ENCODE measurements at regions not wholly inside any gene's neighbourhood (a gene's known extent, or its start where the extent isn't known, plus 50 kb on each side); places are given as distances from the start of the nearest gene placed in this dataset.
"Not testable (repeated sequence)": the region's sequence is repeated elsewhere in the genome, so short reads cannot be mapped to it uniquely, and the experiment has no call there.

DNA sequence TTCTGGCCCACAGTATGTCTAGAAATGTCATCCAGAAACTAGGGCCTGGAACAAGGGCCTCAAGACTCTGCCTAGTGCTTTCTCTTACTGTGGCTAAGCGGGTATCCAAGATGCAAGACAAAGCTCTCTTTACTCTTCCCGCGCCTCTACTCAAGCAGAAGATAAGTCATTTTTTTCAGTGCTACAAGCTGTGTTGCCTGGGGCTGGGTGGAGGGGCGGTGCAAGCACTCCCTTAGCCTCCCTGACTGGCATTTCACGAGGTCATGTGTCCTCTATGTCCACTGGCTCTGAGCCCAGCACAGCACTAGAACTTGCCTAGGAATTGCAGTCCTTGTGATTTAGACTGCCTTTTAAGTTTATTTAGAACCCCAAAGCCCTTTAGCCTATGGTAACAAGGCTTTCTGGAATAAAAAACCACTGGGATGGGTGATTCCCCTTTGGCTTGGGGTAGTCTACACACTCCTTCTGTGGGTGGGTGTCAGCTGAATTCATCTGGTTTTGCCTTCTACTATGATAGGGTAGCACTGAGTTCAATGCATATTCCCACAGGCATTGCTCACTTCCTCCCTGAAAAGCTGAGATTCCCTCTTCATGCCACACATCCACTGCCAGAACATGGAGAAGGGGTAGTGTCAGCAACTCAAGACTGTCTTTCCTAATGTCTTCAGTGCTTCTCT is 371.8 kb upstream of the KCND2 start:
- no peak for ATAC-seq

DNA sequence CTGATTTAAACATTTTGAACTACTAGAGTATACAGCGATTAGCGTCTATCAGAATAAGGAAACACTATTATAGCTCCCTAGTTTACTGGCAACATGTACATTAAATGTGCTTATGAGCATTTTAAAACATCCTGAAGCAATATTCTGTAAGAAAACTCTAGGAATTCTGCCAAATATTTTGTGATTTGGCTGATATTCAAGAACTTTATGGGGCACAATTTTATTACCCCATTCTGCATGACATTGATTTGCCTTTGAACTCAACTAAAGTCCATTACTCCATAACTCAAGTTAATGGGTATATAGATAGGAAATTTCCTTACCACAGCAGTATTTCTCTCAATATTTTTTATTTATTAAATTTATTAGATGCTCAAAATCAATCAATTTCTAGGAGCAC is 369.9 kb upstream of the KCND2 start:
- no peak for ATAC-seq

- no peak for ATAC-seq
Observed at GRCh38 chr7:119905495-119905894, 367.5 kb upstream of the KCND2 start.

DNA sequence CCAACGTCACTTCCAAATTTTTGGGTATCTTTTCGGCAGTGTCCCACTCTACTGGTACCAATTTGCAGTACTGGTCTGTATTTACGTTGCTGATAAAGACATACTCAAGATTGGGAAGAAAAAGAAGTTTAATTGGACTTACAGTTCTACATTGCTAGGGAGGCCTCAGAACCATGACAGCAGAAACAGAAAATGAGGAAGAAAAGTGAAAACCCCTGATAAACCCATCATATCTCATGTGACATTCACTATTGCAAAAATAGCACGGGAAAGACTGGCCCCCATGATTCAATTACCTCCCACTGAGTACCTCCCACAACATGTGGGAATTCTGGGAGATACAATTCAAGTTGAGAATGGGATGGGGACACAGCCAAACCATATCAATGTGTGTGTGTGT is 364.0 kb upstream of the KCND2 start:
- no peak for ATAC-seq

DNA sequence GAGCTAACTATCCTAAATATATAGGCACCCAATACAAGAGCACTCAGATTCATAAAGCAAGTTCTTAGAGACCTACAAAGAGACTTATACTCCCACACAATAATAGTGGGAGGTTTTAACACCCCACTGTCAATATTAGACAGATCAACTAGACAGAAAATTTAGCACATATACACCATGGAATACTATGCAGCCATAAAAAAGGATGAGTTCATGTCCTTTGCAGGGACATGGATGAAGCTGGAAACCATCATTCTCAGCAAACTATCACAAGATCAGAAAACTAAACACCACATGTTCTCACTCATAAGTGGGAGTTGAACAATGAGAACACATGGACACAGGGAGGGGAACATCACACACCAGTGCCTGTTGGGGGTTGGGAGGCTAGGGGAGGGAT is 358.9 kb upstream of the KCND2 start:
- not testable (repeated sequence) for ATAC-seq

DNA sequence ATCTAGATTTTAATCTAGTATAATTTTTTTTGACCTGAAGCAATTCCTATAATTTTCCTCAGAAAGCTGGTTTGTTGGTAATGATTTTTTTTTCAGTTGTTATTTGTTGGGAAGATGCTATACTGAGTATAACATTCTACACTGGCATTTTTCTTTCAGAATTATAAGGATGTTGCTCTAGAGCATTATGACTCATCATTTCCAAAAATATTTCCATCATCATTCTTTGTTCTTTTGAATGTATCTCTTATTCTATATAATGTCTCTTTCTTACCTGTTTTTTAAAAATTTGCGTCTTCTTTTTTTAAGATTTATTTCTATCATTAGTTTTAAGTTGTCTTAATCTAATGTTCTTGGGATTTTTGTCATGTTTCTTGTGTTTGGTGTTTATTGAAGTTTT is 356.5 kb upstream of the KCND2 start:
- ATAC-seq = no peak

- ATAC-seq = no peak
Observed at GRCh38 chr7:119918185-119918584, 354.8 kb upstream of the KCND2 start.

- ATAC-seq = no peak
Observed at GRCh38 chr7:119919986-119920385, 353.0 kb upstream of the KCND2 start.

- ATAC-seq = no peak
Observed at GRCh38 chr7:119925581-119926289, 347.2 kb upstream of the KCND2 start.

DNA sequence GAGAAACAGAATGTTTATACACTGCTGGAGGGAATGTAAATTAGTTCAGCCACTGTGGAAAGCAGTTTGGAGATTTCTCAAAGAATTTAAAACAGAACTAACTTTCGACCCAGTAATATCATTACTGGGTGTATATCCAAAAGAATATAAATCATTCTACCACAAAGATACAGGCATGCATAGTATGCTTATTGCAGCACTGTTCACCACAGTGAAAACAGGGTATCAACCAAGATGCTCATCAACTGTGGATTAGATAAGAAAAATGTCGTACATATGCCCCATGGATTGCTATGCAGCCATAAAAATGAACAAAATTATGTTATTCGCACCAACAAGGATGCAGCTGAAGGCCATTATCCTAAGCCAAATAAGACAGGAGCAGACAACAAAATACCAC is 343.1 kb upstream of the KCND2 start:
- ATAC-seq = no peak

DNA sequence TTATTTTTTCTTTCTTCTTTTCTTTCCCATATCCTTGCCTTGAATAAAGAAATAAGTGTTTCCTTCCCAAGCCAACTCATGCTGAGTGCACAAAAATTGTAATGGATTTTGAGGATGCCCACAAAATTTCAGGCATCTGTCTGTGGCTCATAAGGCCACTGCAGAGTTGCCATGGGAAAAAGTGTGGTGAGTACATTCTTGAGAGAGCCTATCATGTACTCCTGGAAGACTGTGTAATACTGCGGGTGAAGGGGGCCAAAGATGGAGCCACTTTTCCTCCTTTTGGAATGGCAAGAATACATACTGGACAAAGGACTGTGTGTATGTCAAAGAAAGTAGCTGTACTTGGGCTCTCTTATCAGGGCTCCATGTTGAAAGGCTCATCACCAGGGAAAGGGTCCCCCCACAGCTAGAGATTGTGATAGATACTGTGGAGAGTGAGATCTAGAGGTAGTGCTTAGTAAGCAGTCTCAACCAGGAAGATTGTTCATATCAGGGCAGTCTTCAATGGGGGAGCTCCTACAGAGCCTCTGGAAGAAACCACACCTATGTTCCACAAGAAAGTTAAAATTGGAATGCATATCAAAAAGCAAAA is 341.6 kb upstream of the KCND2 start:
- ATAC-seq = no peak

DNA sequence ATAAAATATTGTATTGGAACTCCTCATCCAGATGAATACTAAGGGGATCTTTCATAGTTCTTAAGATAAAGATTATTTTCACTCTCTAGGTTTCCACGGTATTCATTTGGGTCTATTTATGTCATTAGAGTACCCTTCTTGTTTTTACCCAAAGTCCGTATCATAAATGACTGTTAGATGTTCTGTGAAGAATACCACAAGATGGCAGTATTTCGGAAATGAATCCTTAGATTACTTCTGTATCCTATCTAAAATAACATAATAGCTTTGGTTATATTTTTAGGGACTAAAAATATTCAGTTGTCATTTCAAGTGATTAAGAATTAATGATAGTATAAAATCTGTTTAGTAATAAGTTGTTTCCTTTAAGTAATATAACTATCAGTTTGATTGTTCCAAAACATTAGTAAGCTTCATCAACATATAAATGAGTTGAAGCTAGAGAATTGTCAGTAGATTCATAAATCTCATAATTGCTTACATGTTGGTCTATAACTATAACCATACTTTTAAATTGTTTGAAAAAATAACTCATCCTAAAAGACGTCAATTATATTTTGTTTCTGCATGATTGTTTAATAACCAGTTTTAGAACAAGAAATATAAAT is 337.5 kb upstream of the KCND2 start:
- ATAC-seq = no peak

GRCh38 chr7:119936836-119937235 is 336.1 kb upstream of the KCND2 start:
- ATAC-seq = no peak

DNA sequence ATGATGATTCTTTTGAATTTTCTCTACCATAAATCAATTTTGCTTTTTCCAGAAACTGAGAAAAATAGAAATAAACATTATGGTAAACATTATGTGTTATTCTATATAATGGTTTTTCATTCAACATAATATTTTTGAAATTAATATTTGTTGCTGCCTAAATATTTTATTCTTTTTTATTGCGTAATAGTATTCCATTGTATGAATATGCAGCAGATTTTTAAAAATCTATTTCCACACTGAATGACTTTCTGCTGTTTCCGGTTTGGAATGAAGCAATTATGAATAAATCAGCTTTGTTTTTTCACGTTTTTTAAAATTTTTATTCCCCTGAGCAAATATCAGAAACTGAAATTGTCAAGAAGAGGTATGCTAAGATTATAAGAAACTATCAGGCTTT is 335.2 kb upstream of the KCND2 start:
- ATAC-seq = no peak

- ATAC-seq = no peak
Observed at GRCh38 chr7:119943942-119944600, 328.9 kb upstream of the KCND2 start.

GRCh38 chr7:119944601-119944972 is 328.4 kb upstream of the KCND2 start:
- no peak for ATAC-seq

DNA sequence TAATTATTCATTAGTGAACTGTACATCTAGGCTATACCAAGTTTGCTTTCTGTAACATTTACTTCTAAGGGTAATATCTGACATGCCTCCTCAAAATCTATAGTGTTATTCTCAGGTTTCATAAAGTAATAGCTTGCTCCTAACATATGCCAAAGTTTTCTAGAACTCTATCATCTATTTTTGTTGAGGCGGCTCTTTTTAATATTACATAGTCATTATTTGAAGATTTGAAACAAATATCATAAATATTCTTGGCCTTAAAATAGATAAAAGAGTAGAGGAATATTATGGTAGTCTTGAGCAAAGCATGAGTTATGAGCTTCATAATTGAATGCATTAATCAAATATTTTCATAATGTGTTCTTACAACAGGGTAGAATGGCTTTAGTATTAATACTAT is 327.2 kb upstream of the KCND2 start:
- no peak for ATAC-seq

- ATAC-seq = no peak
Observed at GRCh38 chr7:119949053-119949452, 323.9 kb upstream of the KCND2 start.

DNA sequence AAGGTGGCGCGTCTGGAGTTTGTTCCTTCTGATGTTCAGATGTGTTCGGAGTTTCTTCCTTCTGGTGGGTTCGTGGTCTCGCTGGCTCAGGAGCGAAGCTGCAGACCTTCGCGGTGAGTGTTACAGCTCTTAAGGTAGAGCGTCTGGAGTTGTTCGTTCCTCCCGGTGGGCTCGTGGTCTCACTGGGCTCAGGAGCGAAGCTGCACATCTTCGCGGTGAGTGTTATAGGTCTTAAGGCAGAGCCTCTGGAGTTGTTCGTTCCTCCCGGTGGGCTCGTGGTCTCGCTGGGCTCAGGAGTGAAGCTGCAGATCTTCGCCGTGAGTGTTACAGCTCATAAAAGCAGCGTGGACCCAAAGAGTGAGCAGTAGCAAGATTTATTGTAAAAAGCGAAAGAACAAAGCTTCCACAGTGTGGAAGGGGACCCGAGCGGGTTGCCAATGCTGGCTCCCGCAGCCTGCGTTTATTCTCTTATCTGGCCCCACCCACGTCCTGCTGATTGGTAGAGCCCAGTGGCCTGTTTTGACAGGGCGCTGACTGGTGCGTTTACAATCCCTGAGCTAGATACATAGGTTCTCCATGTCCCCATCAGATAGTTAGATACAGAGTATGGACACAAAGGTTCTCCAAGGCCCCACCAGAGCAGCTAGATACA is 322.5 kb upstream of the KCND2 start:
- ATAC-seq = not testable (repeated sequence)

DNA sequence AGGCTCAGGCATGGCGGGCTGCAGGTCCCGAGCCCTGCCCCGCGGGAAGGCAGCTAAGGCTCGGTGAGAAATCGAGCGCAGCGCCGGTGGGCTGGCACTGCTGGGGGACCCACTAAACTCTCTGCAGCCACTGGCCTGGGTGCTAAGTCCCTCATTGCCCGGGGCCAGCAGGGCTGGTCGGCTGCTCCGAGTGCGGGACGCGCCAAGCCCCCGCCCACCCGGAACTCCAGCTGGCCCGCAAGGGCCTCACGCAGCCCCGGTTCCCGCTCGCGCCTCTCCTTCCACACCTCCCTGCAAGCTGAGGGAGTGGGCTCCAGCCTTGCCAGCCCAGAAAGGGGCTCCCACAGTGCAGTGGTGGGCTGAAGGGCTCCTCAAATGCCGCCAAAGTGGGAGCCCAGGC is 321.4 kb upstream of the KCND2 start:
- not testable (repeated sequence) for ATAC-seq

DNA sequence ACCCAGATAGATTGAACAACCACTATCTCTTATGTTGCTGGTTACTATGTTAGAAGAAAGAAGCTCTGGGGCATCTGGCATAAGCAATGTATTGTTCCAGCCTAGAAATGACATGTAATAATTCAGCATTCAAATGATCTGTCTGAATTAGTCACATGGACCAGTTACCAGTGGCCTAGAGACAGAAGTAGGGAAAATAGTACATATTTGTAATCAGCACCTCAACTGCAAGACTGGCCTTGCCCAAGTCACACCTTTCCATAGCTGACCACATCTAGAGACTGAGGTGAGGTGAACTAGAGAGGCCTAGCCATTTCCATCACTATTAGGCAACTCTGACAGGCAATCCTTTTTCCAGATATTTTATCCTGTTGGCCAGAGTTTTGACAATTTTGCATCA is 315.6 kb upstream of the KCND2 start:
- no peak for ATAC-seq

GRCh38 chr7:119959811-119960210 is 313.2 kb upstream of the KCND2 start:
- no peak for ATAC-seq

- ATAC-seq = no peak
Observed at GRCh38 chr7:119963654-119964053, 309.3 kb upstream of the KCND2 start.
